SK-N-SH (cell line): ENCODE measurements at regions not wholly inside any gene's neighbourhood (a gene's known extent, or its start where the extent isn't known, plus 50 kb on each side); places are given as distances from the start of the nearest gene placed in this dataset.

Experiments
- CTCF ChIA-PET: fragments of 300-600, 350-600 bp; formaldehyde crosslinking; extraction: SDS; loops from one replicate; lab custom pipeline; 2021; lab: Yijun Ruan, JAX
- POLR2A ChIA-PET: fragments of 350-600 bp; sonication (Branson Sonifier 250); formaldehyde crosslinking; extraction: SDS; loops from one replicate; lab custom pipeline; 2020; ENCODE audit warnings: antibody characterized with exemption, inconsistent platforms; lab: Yijun Ruan, JAX
- DNase-seq: peaks from one replicate; pipeline ENCODE4 v3.0.0; 2012
- H2AFZ ChIP-seq: fragments of 200-600 bp; sonication (generic); 2 replicates; pipeline ENCODE4 v1.8.1; 2016; ENCODE audit warnings: antibody characterized with exemption, mild to moderate bottlenecking, low read depth
- H3F3A ChIP-seq: fragments of 200-600 bp; sonication (generic); replicated peaks from 2 replicates; pipeline ENCODE3; 2016; ENCODE audit warnings: antibody characterized with exemption, mild to moderate bottlenecking; ENCODE audit not compliant: insufficient read depth
- H3K27ac ChIP-seq, 2 experiments: fragments of 200-500 bp in 1 of 2; fragments of 200-600 bp in 1 of 2; sonication (Bioruptor generic) in 1 of 2; sonication (generic), shearing (Covaris generic) in 1 of 2; 2 replicates each; pipeline versions ENCODE4 v1.5.1 to v1.6.1; 2014 to 2016; ENCODE audit warnings: low read depth in 2 of 2, inconsistent platforms in 1 of 2, low read length in 1 of 2, mild to moderate bottlenecking in 1 of 2, mixed read lengths in 1 of 2
- H3K27me3 ChIP-seq: fragments of 200-600 bp; sonication (generic), shearing (Covaris generic); 2 replicates; pipeline ENCODE4 v1.6.1; 2016; ENCODE audit warnings: mixed run types; ENCODE audit not compliant: insufficient read depth
- H3K36me3 ChIP-seq, 2 experiments: fragments of 200-500 bp in 1 of 2; fragments of 200-600 bp in 1 of 2; sonication (Bioruptor generic) in 1 of 2; sonication (generic) in 1 of 2; replicated peaks in 1 of 2; 2 replicates each; pipeline versions ENCODE3 to v1.5.1; 2014 to 2016; ENCODE audit warnings: low read length in 1 of 2, mild to moderate bottlenecking in 1 of 2; ENCODE audit not compliant: insufficient read depth in 2 of 2, control insufficient read depth in 1 of 2
- H3K4me1 ChIP-seq, 2 experiments: fragments of 200-500 bp in 1 of 2; fragments of 200-600 bp in 1 of 2; sonication (Bioruptor generic) in 1 of 2; sonication (generic), shearing (Covaris generic) in 1 of 2; 2 replicates each; pipeline versions ENCODE4 v1.5.1 to v1.6.1; 2014 to 2016; ENCODE audit warnings: low read depth in 1 of 2, low read length in 1 of 2, mixed run types in 1 of 2; ENCODE audit not compliant: insufficient read depth in 2 of 2, control insufficient read depth in 1 of 2
- H3K4me2 ChIP-seq: fragments of 200-600 bp; sonication (generic), shearing (Covaris generic); 2 replicates; pipeline ENCODE4 v1.6.1; 2017; ENCODE audit warnings: mixed run types
- H3K4me3 ChIP-seq, 2 experiments: fragments of 200-500 bp in 1 of 2; fragments of 200-600 bp in 1 of 2; sonication (Bioruptor generic) in 1 of 2; sonication (generic), shearing (Covaris generic) in 1 of 2; 2 replicates each; pipeline versions ENCODE4 v1.5.1 to v1.8.1; 2014 to 2016; ENCODE audit warnings: low read depth in 2 of 2, inconsistent platforms in 1 of 2, low read length in 1 of 2, mild to moderate bottlenecking in 1 of 2, mixed read lengths in 1 of 2, moderate library complexity in 1 of 2
- H3K79me2 ChIP-seq: fragments of 200-600 bp; sonication (generic); 2 replicates; pipeline ENCODE4 v1.8.1; 2017; ENCODE audit warnings: mild to moderate bottlenecking; ENCODE audit not compliant: insufficient read depth
- H3K9ac ChIP-seq: fragments of 200-600 bp; sonication (generic); 2 replicates; pipeline ENCODE4 v1.6.1; 2017; ENCODE audit warnings: mixed run types
- H3K9me2 ChIP-seq: fragments of 200-600 bp; sonication (generic); 2 replicates; pipeline ENCODE4 v1.6.1; 2017; ENCODE audit warnings: mixed run types
- H3K9me3 ChIP-seq: fragments of 200-600 bp; sonication (generic); 2 replicates; pipeline ENCODE4 v1.6.1; 2017; ENCODE audit warnings: mixed run types, mild to moderate bottlenecking, moderate library complexity
- H4K20me1 ChIP-seq: fragments of 200-600 bp; sonication (generic); 2 replicates; pipeline ENCODE4 v1.6.1; 2017; ENCODE audit warnings: mild to moderate bottlenecking, mixed run types; ENCODE audit not compliant: insufficient read depth
- CHD2 ChIP-seq: fragments of 150-350 bp; IDR thresholded peaks from 2 replicates; pipeline ENCODE4 v1.6.1; 2018; ENCODE audit warnings: low read length; ENCODE audit not compliant: partially characterized antibody
- EZH2phosphoT487 ChIP-seq: fragments of 200-600 bp; sonication (generic); IDR thresholded peaks from 2 replicates; pipeline ENCODE4 v1.6.1; 2017; ENCODE audit warnings: low read depth, mixed run types, mild to moderate bottlenecking, antibody characterized with exemption, moderate library complexity, borderline replicate concordance
- FOSL2 ChIP-seq: IDR thresholded peaks from 2 replicates; pipeline ENCODE4 v1.4.0; 2012; ENCODE audit warnings: low read depth, mild to moderate bottlenecking, moderate library complexity, borderline replicate concordance
- FOXM1 ChIP-seq: IDR thresholded peaks from 2 replicates; pipeline ENCODE4 v1.4.0; 2012; ENCODE audit warnings: low read depth, mild to moderate bottlenecking
- JUND ChIP-seq: IDR thresholded peaks from 2 replicates; pipeline ENCODE4 v1.4.0; 2012
- MXI1 ChIP-seq: IDR thresholded peaks from 2 replicates; pipeline ENCODE4 v1.6.1; 2012; ENCODE audit warnings: mild to moderate bottlenecking, low read depth, low read length, improper control_type of control experiment
- NRF1 ChIP-seq: IDR thresholded peaks from 2 replicates; pipeline ENCODE4 v1.6.1; 2012; ENCODE audit warnings: low read depth, mild to moderate bottlenecking, low read length
- PBX3 ChIP-seq: IDR thresholded peaks from 2 replicates; pipeline ENCODE4; 2012
- POLR2AphosphoS5 ChIP-seq: IDR thresholded peaks from 2 replicates; pipeline ENCODE4 v1.6.1; 2012; ENCODE audit warnings: low read depth, low read length
- RCOR1 ChIP-seq: fragments of 150-350 bp; IDR thresholded peaks from 2 replicates; pipeline ENCODE4 v1.6.1; 2017; ENCODE audit warnings: antibody characterized with exemption, low read length
- REST ChIP-seq: IDR thresholded peaks from 2 replicates; pipeline ENCODE4 v1.6.1; 2012; ENCODE audit warnings: mild to moderate bottlenecking, low read depth, low read length, moderate library complexity
- RXRA ChIP-seq: IDR thresholded peaks from 2 replicates; pipeline ENCODE4 v1.4.0; 2012; ENCODE audit warnings: low read depth, mild to moderate bottlenecking, borderline replicate concordance
- USF1 ChIP-seq: IDR thresholded peaks from 2 replicates; pipeline ENCODE4 v1.4.0; 2012; ENCODE audit warnings: low read depth, borderline replicate concordance
- ZBTB33 ChIP-seq: IDR thresholded peaks from 2 replicates; pipeline ENCODE4 v1.4.0; 2012; ENCODE audit warnings: low read depth, borderline replicate concordance
- WGBS: methylation state at CpG from one replicate; pipeline ENCODE4 v1.1.6; 2017; ENCODE audit warnings: low lambda C conversion rate; 5-methylcytosine and 5-hydroxymethylcytosine counted together

GRCh38 chr1:173107696-173108095, 57.0 kb upstream of the TNFSF18 start:
- CTCF ChIA-PET = no interaction called here
- Histone ChIP-seq H3K79me2 (no peaks in the 10 kb centered on the region), H3K9me2 (no peaks in the 10 kb centered on the region), H3K9ac (no peak overlapping the region), H3K9me3 (peaks cover 9% of the 10 kb centered on the region; the same call in 1 of the 2 replicates), H3K4me3 (no peak overlapping the region), H3K27ac (no peak overlapping the region), H3K27me3 (no peaks in the 10 kb centered on the region), H4K20me1 (no peaks in the 10 kb centered on the region), H3K36me3 (peaks cover 0 to 5% of the 10 kb centered on the region in 2 experiments), H2AFZ (no peak overlapping the region), H3F3A (no peaks in the 10 kb centered on the region), H3K4me2 (no peak overlapping the region), H3K4me1 (no peaks in the 10 kb centered on the region)
- POLR2A ChIA-PET = no interaction called here
- DNase-seq = no peak
- TF ChIP-seq USF1 (no peak), POLR2AphosphoS5 (no peak), EZH2phosphoT487 (no peak), RXRA (no peak), REST (no peak), FOXM1 (no peak), JUND (no peak), CHD2 (no peak), MXI1 (no peak), FOSL2 (no peak)
- WGBS = 6% methylated on average over 2 of the region's 2 CpGs

GRCh38 chr1:173103006-173103405, 52.3 kb upstream of the TNFSF18 start:
- no peak for TF ChIP-seq RCOR1
- no peak for TF ChIP-seq NRF1
- no peak for TF ChIP-seq PBX3
- no peak for TF ChIP-seq ZBTB33
- H3K9me3 ChIP-seq = peaks cover 5% of the 10 kb centered on the region; the same call in 1 of the 2 replicates

More at GRCh38 chr1:173103006-173103405, 52.3 kb upstream of the TNFSF18 start:
- Histone ChIP-seq H3K4me1 (no peaks in the 10 kb centered on the region), H3K36me3 (peaks cover 0 to 4% of the 10 kb centered on the region in 2 experiments), H3K9me2 (no peaks in the 10 kb centered on the region), H3K4me3 (no peak overlapping the region), H3K79me2 (no peaks in the 10 kb centered on the region), H4K20me1 (no peaks in the 10 kb centered on the region), H3K4me2 (no peak overlapping the region), H3F3A (no peaks in the 10 kb centered on the region), H2AFZ (no peak overlapping the region), H3K9ac (no peak overlapping the region), H3K27me3 (no peaks in the 10 kb centered on the region), H3K27ac (no peak overlapping the region)
- WGBS = 73% methylated on average over 2 of the region's 2 CpGs
- ChIA-PET POLR2A (no interaction called here), CTCF (no interaction called here)
- no peak for DNase-seq
